Naive B cell (primary cell): ENCODE measurements at regions not wholly inside any gene's neighbourhood (a gene's known extent, or its start where the extent isn't known, plus 50 kb on each side); places are given as distances from the start of the nearest gene placed in this dataset.
A peak's percentile ranks its signal among the peaks of the same experiment; 100 is the strongest.
"Not testable (repeated sequence)": the region's sequence is repeated elsewhere in the genome, so short reads cannot be mapped to it uniquely, and the experiment has no call there.

Experiments
- ATAC-seq, 2 donors: fragments of 150-1000 bp; cut with Tn5 transposase; 2 replicates each; pipeline ENCODE4 v1.10.0; 2021; ENCODE audit warnings: low read depth in 2 of 2, mild to moderate bottlenecking in 2 of 2, moderate library complexity in 2 of 2
- DNase-seq: peaks from one replicate; pipeline ENCODE4 v3.0.0; 2022
- H3K27ac Mint-ChIP-seq, 6 donors: one replicate each; pipeline ENCODE4 v1.8.0; 2020 to 2022; ENCODE audit warnings: mild to moderate bottlenecking in 6 of 6, mixed read lengths in 6 of 6, moderate library complexity in 5 of 6, inconsistent platforms in 2 of 6
- H3K27me3 Mint-ChIP-seq, 3 donors: one replicate each; pipeline ENCODE4 v1.8.0; 2021 to 2022; ENCODE audit warnings: mixed read lengths in 3 of 3, mild to moderate bottlenecking in 1 of 3
- H3K36me3 Mint-ChIP-seq, 2 donors: one replicate each; pipeline ENCODE4 v1.8.0; 2020 to 2022; ENCODE audit warnings: mixed read lengths in 2 of 2, inconsistent platforms in 1 of 2, mild to moderate bottlenecking in 1 of 2
- H3K4me1 Mint-ChIP-seq, 3 donors: one replicate each; pipeline ENCODE4 v1.8.0; 2020 to 2022; ENCODE audit warnings: mixed read lengths in 3 of 3, inconsistent platforms in 1 of 3, mild to moderate bottlenecking in 1 of 3, moderate library complexity in 1 of 3
- H3K4me3 Mint-ChIP-seq, 8 donors: one replicate each; pipeline ENCODE4 v1.8.0; 2020 to 2022; ENCODE audit warnings: mild to moderate bottlenecking in 8 of 8, mixed read lengths in 8 of 8, moderate library complexity in 8 of 8, inconsistent platforms in 2 of 8
- H3K9me3 Mint-ChIP-seq, 7 donors: one replicate each; pipeline ENCODE4 v1.8.0; 2020 to 2022; ENCODE audit warnings: mixed read lengths in 7 of 7, mild to moderate bottlenecking in 5 of 7, inconsistent platforms in 2 of 7, moderate library complexity in 1 of 7

- H3K27ac Mint-ChIP-seq, result no peak overlapping the region
- peaks cover 0 to 6% (median 3%) of the 10 kb centered on the region in 7 donors for H3K9me3 Mint-ChIP-seq
- peaks cover 0 to 5% of the 10 kb centered on the region in 2 donors for H3K36me3 Mint-ChIP-seq
- H3K27me3 Mint-ChIP-seq, result peaks cover 15 to 40% (median 28%) of the 10 kb centered on the region in 3 donors
- DNase-seq (no peak), ATAC-seq (no peak)
- no peaks in the 10 kb centered on the region for H3K4me1 Mint-ChIP-seq
- no peak overlapping the region for H3K4me3 Mint-ChIP-seq
Observed at GRCh38 chr7:94300176-94300835, 94.4 kb upstream of the COL1A2 start.

GRCh38 chr7:94301024-94301586 is 93.6 kb upstream of the COL1A2 start:
- H3K27ac Mint-ChIP-seq, result peak overlapping the region in 1 of 6 donors; percentile 46

GRCh38 chr7:94303118-94303517 is 91.6 kb upstream of the COL1A2 start:
- Mint-ChIP-seq H3K27ac (no peak overlapping the region), H3K36me3 (peaks cover 0 to 5% of the 10 kb centered on the region in 2 donors), H3K4me1 (no peaks in the 10 kb centered on the region), H3K27me3 (peaks cover 15 to 37% (median 33%) of the 10 kb centered on the region in 3 donors), H3K9me3 (peaks cover 0 to 6% (median 3%) of the 10 kb centered on the region in 7 donors), H3K4me3 (no peak overlapping the region)
- no peak for DNase-seq
- ATAC-seq, result no peak

More at GRCh38 chr7:94301024-94301586, 93.6 kb upstream of the COL1A2 start:
- Mint-ChIP-seq H3K4me1 (no peaks in the 10 kb centered on the region), H3K36me3 (peaks cover 0 to 5% of the 10 kb centered on the region in 2 donors), H3K9me3 (peaks cover 0 to 6% (median 3%) of the 10 kb centered on the region in 7 donors), H3K4me3 (no peak overlapping the region), H3K27me3 (peaks cover 15 to 45% (median 32%) of the 10 kb centered on the region in 3 donors)
- ATAC-seq (no peak), DNase-seq (no peak)

- H3K4me1 Mint-ChIP-seq, result no peaks in the 10 kb centered on the region
Observed at GRCh38 chr7:94303695-94304094, 91.0 kb upstream of the COL1A2 start.

GRCh38 chr7:94304878-94305277 is 89.8 kb upstream of the COL1A2 start:
- Mint-ChIP-seq H3K27me3 (peaks cover 18 to 36% (median 29%) of the 10 kb centered on the region in 3 donors), H3K4me1 (no peaks in the 10 kb centered on the region), H3K4me3 (no peak overlapping the region), H3K36me3 (peaks cover 0 to 5% of the 10 kb centered on the region in 2 donors), H3K9me3 (peaks cover 0 to 10% (median 3%) of the 10 kb centered on the region in 7 donors), H3K27ac (peak overlapping the region in 1 of 6 donors; percentile 44)
- DNase-seq (no peak), ATAC-seq (no peak)

More at GRCh38 chr7:94303695-94304094, 91.0 kb upstream of the COL1A2 start:
- peaks cover 15 to 33% (median 31%) of the 10 kb centered on the region in 3 donors for H3K27me3 Mint-ChIP-seq
- H3K27ac Mint-ChIP-seq, result peak overlapping the region in 1 of 6 donors; percentile 48
- no peak for ATAC-seq
- peaks cover 0 to 6% (median 3%) of the 10 kb centered on the region in 7 donors for H3K9me3 Mint-ChIP-seq
- H3K36me3 Mint-ChIP-seq, result peaks cover 0 to 5% of the 10 kb centered on the region in 2 donors
- DNase-seq, result no peak
- H3K4me3 Mint-ChIP-seq, result peak overlapping the region in 1 of 8 donors; percentile 69

- H3K9me3 Mint-ChIP-seq, result peaks cover 0 to 10% (median 3%) of the 10 kb centered on the region in 7 donors
- H3K36me3 Mint-ChIP-seq, result peaks cover 0 to 5% of the 10 kb centered on the region in 2 donors
- no peak overlapping the region for H3K4me3 Mint-ChIP-seq
- H3K27me3 Mint-ChIP-seq, result peaks cover 19 to 39% (median 26%) of the 10 kb centered on the region in 3 donors
- DNase-seq (no peak), ATAC-seq (no peak)
- no peaks in the 10 kb centered on the region for H3K4me1 Mint-ChIP-seq
- no peak overlapping the region for H3K27ac Mint-ChIP-seq
Observed at GRCh38 chr7:94305836-94306235, 88.9 kb upstream of the COL1A2 start.

GRCh38 chr7:94307399-94308048 is 87.2 kb upstream of the COL1A2 start:
- Mint-ChIP-seq H3K36me3 (peaks cover 0 to 5% of the 10 kb centered on the region in 2 donors), H3K27me3 (peaks cover 19 to 39% (median 26%) of the 10 kb centered on the region in 3 donors), H3K27ac (peak overlapping the region in 1 of 6 donors; percentile 3), H3K9me3 (peaks cover 1 to 10% (median 3%) of the 10 kb centered on the region in 7 donors), H3K4me1 (no peaks in the 10 kb centered on the region), H3K4me3 (no peak overlapping the region)
- ATAC-seq (no peak), DNase-seq (no peak)

- Mint-ChIP-seq H3K9me3 (peaks cover 0 to 10% (median 0%) of the 10 kb centered on the region in 7 donors), H3K27me3 (peaks cover 5 to 27% (median 9%) of the 10 kb centered on the region in 3 donors), H3K36me3 (no peaks in the 10 kb centered on the region), H3K4me1 (no peaks in the 10 kb centered on the region), H3K4me3 (no peak overlapping the region), H3K27ac (no peak overlapping the region)
- ATAC-seq (no peak), DNase-seq (no peak)
Observed at GRCh38 chr7:94311515-94311914, 83.2 kb upstream of the COL1A2 start.

- Mint-ChIP-seq H3K36me3 (no peaks in the 10 kb centered on the region), H3K9me3 (peaks cover 0 to 6% (median 0%) of the 10 kb centered on the region in 7 donors), H3K4me3 (no peak overlapping the region), H3K27ac (no peak overlapping the region), H3K4me1 (no peaks in the 10 kb centered on the region), H3K27me3 (peaks cover 9 to 14% (median 11%) of the 10 kb centered on the region in 3 donors)
- no peak for DNase-seq
- no peak for ATAC-seq
Observed at GRCh38 chr7:94313926-94314325, 80.8 kb upstream of the COL1A2 start.

GRCh38 chr7:94314413-94315410 is 80.0 kb upstream of the COL1A2 start:
- H3K27me3 Mint-ChIP-seq, result peaks cover 3 to 12% (median 4%) of the 10 kb centered on the region in 3 donors

GRCh38 chr7:94321138-94321537 is 73.6 kb upstream of the COL1A2 start:
- H3K36me3 Mint-ChIP-seq, result peaks cover 9 to 15% of the 10 kb centered on the region in 2 donors
- not testable (repeated sequence) for H3K4me1 Mint-ChIP-seq, ATAC-seq, DNase-seq, H3K4me3 Mint-ChIP-seq, H3K27ac Mint-ChIP-seq, H3K27me3 Mint-ChIP-seq
- peaks cover 4 to 30% (median 20%) of the 10 kb centered on the region in 7 donors for H3K9me3 Mint-ChIP-seq

More at GRCh38 chr7:94314413-94315410, 80.0 kb upstream of the COL1A2 start:
- DNase-seq (no peak), ATAC-seq (no peak)
- H3K27ac Mint-ChIP-seq, result no peak overlapping the region
- H3K4me1 Mint-ChIP-seq, result no peaks in the 10 kb centered on the region
- H3K36me3 Mint-ChIP-seq, result no peaks in the 10 kb centered on the region
- no peak overlapping the region for H3K4me3 Mint-ChIP-seq
- H3K9me3 Mint-ChIP-seq, result peaks cover 2 to 7% (median 3%) of the 10 kb centered on the region in 7 donors

- DNase-seq (no peak), ATAC-seq (no peak)
- H3K4me1 Mint-ChIP-seq, result no peaks in the 10 kb centered on the region
- H3K9me3 Mint-ChIP-seq, result peaks cover 4 to 42% (median 21%) of the 10 kb centered on the region in 7 donors
- H3K4me3 Mint-ChIP-seq, result no peak overlapping the region
- H3K36me3 Mint-ChIP-seq, result peaks cover 15 to 21% of the 10 kb centered on the region in 2 donors
- peaks cover 6 to 10% (median 9%) of the 10 kb centered on the region in 3 donors for H3K27me3 Mint-ChIP-seq
- H3K27ac Mint-ChIP-seq, result no peak overlapping the region
Observed at GRCh38 chr7:94323844-94324243, 70.9 kb upstream of the COL1A2 start.
